ENCODE measurements at regions not wholly inside any gene's neighbourhood (a gene's known extent, or its start where the extent isn't known, plus 50 kb on each side); places are given as distances from the start of the nearest gene placed in this dataset.

GRCh38 chr6:143621876-143622605, 55.7 kb upstream of the PHACTR2 start:
- Histone ChIP-seq H3K27ac (ENCODE audit: low read depth in 1 of 2, low read length in 2 of 2) (peak overlapping the region in 1 of 2 donors; percentile 39), H3K4me1 (ENCODE audit: control insufficient read depth in 1 of 2, insufficient read depth in 2 of 2, low read length in 2 of 2) (peaks cover 5 to 6% of the 10 kb centered on the region in 2 donors), H3K27me3 (ENCODE audit: control insufficient read depth in 1 of 2, insufficient read depth in 2 of 2, low read length in 1 of 2) (no peaks in the 10 kb centered on the region), H3K4me3 (ENCODE audit: low read length in 2 of 2) (no peak overlapping the region), H3K9me3 (ENCODE audit: control insufficient read depth, low read length) (no peaks in the 10 kb centered on the region), H3K36me3 (ENCODE audit: control insufficient read depth in 1 of 2, insufficient read depth in 2 of 2, low read length in 1 of 2) (no peaks in the 10 kb centered on the region)
- WGBS, 2 donors = 25 to 39% methylated on average over 7 of the region's 7 CpGs
- intact Hi-C loops (cut with DNase I) = no loop called here
- no peak for DNase-seq
- no peak for ATAC-seq (ENCODE audit: low FRiP score)

DNA sequence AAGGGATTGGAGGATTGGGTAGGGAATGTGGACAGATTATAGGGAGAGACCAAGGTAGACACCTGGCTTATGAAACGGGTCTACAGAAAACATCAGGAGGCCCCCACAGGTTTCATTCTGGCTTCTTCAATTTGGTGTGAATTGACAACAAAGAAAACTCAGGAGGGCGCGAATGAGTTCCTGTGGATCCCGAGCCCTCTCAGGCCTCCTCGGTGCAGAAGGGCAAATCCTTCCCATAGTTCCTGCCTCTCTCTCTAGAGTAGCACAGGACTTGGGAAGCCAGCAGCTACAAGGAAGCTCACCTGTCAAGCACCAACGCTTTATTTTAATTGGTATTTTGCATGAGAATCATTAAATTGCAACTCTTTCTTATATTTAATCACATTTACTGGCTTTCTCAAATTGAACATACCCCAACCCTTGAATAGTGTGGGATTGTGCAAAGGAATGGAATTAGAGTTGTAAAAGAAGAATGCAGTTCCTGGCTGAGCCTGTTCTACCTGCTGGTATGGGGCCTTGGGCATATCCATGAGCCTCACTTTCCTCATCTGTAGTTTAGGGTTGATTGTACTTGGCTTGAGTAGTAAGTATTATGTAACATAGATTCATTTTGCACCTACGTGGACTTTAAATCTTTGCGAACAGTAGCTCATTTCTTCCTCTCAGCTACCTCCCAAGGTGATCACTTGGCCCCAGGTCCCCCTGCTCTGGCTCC, 56.4 kb upstream of the PHACTR2 start:
- ATAC-seq (ENCODE audit: low FRiP score) (no peak), DNase-seq (no peak)
- Histone ChIP-seq H3K36me3 (ENCODE audit: control insufficient read depth in 1 of 2, insufficient read depth in 2 of 2, low read length in 1 of 2) (no peaks in the 10 kb centered on the region), H3K27me3 (ENCODE audit: control insufficient read depth in 1 of 2, insufficient read depth in 2 of 2, low read length in 1 of 2) (no peaks in the 10 kb centered on the region), H3K27ac (ENCODE audit: low read depth in 1 of 2, low read length in 2 of 2) (no peak overlapping the region), H3K4me3 (ENCODE audit: low read length in 2 of 2) (no peak overlapping the region), H3K4me1 (ENCODE audit: control insufficient read depth in 1 of 2, insufficient read depth in 2 of 2, low read length in 2 of 2) (peaks cover 5 to 6% of the 10 kb centered on the region in 2 donors), H3K9me3 (ENCODE audit: control insufficient read depth, low read length) (no peaks in the 10 kb centered on the region)
- intact Hi-C loops (cut with DNase I) = no loop called here
- WGBS, 2 donors = 90 to 96% methylated on average over 8 of the region's 8 CpGs

DNA sequence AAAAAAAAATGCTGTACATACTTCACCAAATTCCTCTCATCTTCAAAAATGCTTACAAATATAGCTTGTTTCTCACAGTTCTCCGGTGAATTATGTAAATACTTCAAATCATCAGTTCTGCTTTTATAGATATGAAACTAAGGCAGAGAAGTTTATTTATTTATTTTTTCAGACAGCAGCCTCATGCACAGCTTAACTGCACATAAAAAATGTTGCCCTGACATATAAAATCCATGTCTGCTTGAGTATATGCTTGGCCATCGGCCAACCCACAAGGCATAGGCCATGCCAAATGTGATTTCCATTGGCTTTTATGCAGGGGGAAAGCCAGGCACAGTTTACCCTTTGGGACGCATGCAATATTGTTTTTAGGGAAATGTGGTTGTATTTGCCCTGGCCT, 57.3 kb upstream of the PHACTR2 start:
- no peaks in the 10 kb centered on the region for H3K9me3 ChIP-seq (ENCODE audit: control insufficient read depth, low read length)
- H3K36me3 ChIP-seq (ENCODE audit: control insufficient read depth in 1 of 2, insufficient read depth in 2 of 2, low read length in 1 of 2) = no peaks in the 10 kb centered on the region
- DNase-seq (no peak), ATAC-seq (ENCODE audit: low FRiP score) (no peak)
- no peak overlapping the region for H3K4me3 ChIP-seq (ENCODE audit: low read length in 2 of 2)
- 12% methylated on average over 3 of the region's 3 CpGs for WGBS, 2 donors
- peak overlapping the region in 1 of 2 donors; percentile 9 for H3K27ac ChIP-seq (ENCODE audit: low read depth in 1 of 2, low read length in 2 of 2)
- H3K4me1 ChIP-seq (ENCODE audit: control insufficient read depth in 1 of 2, insufficient read depth in 2 of 2, low read length in 2 of 2) = peaks cover 5 to 6% of the 10 kb centered on the region in 2 donors
- H3K27me3 ChIP-seq (ENCODE audit: control insufficient read depth in 1 of 2, insufficient read depth in 2 of 2, low read length in 1 of 2) = no peaks in the 10 kb centered on the region
- intact Hi-C loops (cut with DNase I) = no loop called here

- no peak overlapping the region for H3K27ac ChIP-seq (ENCODE audit: low read depth in 1 of 2, low read length in 2 of 2)
- no peaks in the 10 kb centered on the region for H3K27me3 ChIP-seq (ENCODE audit: control insufficient read depth in 1 of 2, insufficient read depth in 2 of 2, low read length in 1 of 2)
- 64 to 65% methylated on average over 8 of the region's 8 CpGs for WGBS, 2 donors
- no peak for ATAC-seq (ENCODE audit: low FRiP score)
- H3K36me3 ChIP-seq (ENCODE audit: control insufficient read depth in 1 of 2, insufficient read depth in 2 of 2, low read length in 1 of 2) = no peaks in the 10 kb centered on the region
- peaks cover 5 to 6% of the 10 kb centered on the region in 2 donors for H3K4me1 ChIP-seq (ENCODE audit: control insufficient read depth in 1 of 2, insufficient read depth in 2 of 2, low read length in 2 of 2)
- no peak for DNase-seq
- H3K4me3 ChIP-seq (ENCODE audit: low read length in 2 of 2) = no peak overlapping the region
- no peaks in the 10 kb centered on the region for H3K9me3 ChIP-seq (ENCODE audit: control insufficient read depth, low read length)
- intact Hi-C loops (cut with DNase I) = loop anchor here in 1 of 2 donors (10.0 kb wide), 1 partner anchor 55 kb away; the partner anchor contains the start of gene PHACTR2
Measured at GRCh38 chr6:143619824-143620401, 57.9 kb upstream of the PHACTR2 start.

GRCh38 chr6:143616741-143617140, 61.0 kb upstream of the PHACTR2 start:
- ATAC-seq (ENCODE audit: low FRiP score) (no peak), DNase-seq (no peak)
- Histone ChIP-seq H3K27me3 (ENCODE audit: control insufficient read depth in 1 of 2, insufficient read depth in 2 of 2, low read length in 1 of 2) (no peaks in the 10 kb centered on the region), H3K4me3 (ENCODE audit: low read length in 2 of 2) (no peak overlapping the region), H3K9me3 (ENCODE audit: control insufficient read depth, low read length) (no peaks in the 10 kb centered on the region), H3K27ac (ENCODE audit: low read depth in 1 of 2, low read length in 2 of 2) (no peak overlapping the region), H3K36me3 (ENCODE audit: control insufficient read depth in 1 of 2, insufficient read depth in 2 of 2, low read length in 1 of 2) (no peaks in the 10 kb centered on the region), H3K4me1 (ENCODE audit: control insufficient read depth in 1 of 2, insufficient read depth in 2 of 2, low read length in 2 of 2) (peaks cover 3 to 6% of the 10 kb centered on the region in 2 donors)
- 83 to 84% methylated on average over 7 of the region's 7 CpGs for WGBS, 2 donors
- intact Hi-C loops (cut with DNase I) = loop anchor here in 1 of 2 donors (10.0 kb wide), 1 partner anchor 58 kb away; the partner anchor contains the start of gene PHACTR2

GRCh38 chr6:143615785-143616184, 62.0 kb upstream of the PHACTR2 start:
- 94 to 95% methylated on average over 1 of the region's 1 CpG for WGBS, 2 donors
- no peaks in the 10 kb centered on the region for H3K36me3 ChIP-seq (ENCODE audit: control insufficient read depth in 1 of 2, insufficient read depth in 2 of 2, low read length in 1 of 2)
- intact Hi-C loops (cut with DNase I) = loop anchor here in 1 of 2 donors (10.0 kb wide), 1 partner anchor 59 kb away; the partner anchor contains the start of gene PHACTR2
- DNase-seq (no peak), ATAC-seq (ENCODE audit: low FRiP score) (no peak)
- H3K27ac ChIP-seq (ENCODE audit: low read depth in 1 of 2, low read length in 2 of 2) = no peak overlapping the region
- H3K4me1 ChIP-seq (ENCODE audit: control insufficient read depth in 1 of 2, insufficient read depth in 2 of 2, low read length in 2 of 2) = peaks cover 3 to 6% of the 10 kb centered on the region in 2 donors
- H3K27me3 ChIP-seq (ENCODE audit: control insufficient read depth in 1 of 2, insufficient read depth in 2 of 2, low read length in 1 of 2) = no peaks in the 10 kb centered on the region
- no peak overlapping the region for H3K4me3 ChIP-seq (ENCODE audit: low read length in 2 of 2)
- H3K9me3 ChIP-seq (ENCODE audit: control insufficient read depth, low read length) = no peaks in the 10 kb centered on the region

- H3K4me3 ChIP-seq (ENCODE audit: low read length in 2 of 2) = peak overlapping the region; percentile 29 to 58
- intact Hi-C loops (cut with DNase I) = loop anchor here in 1 of 2 donors (10.0 kb wide), 1 partner anchor 61 kb away; the partner anchor contains the start of gene PHACTR2
- H3K27me3 ChIP-seq (ENCODE audit: control insufficient read depth in 1 of 2, insufficient read depth in 2 of 2, low read length in 1 of 2) = no peaks in the 10 kb centered on the region
- no peaks in the 10 kb centered on the region for H3K9me3 ChIP-seq (ENCODE audit: control insufficient read depth, low read length)
- WGBS, 2 donors = 0 to 7% methylated on average over 1 of the region's 1 CpG
- no peaks in the 10 kb centered on the region for H3K36me3 ChIP-seq (ENCODE audit: control insufficient read depth in 1 of 2, insufficient read depth in 2 of 2, low read length in 1 of 2)
- DNase-seq = no peak
- no peak overlapping the region for H3K27ac ChIP-seq (ENCODE audit: low read depth in 1 of 2, low read length in 2 of 2)
- peaks cover 0 to under 1% of the 10 kb centered on the region in 2 donors for H3K4me1 ChIP-seq (ENCODE audit: control insufficient read depth in 1 of 2, insufficient read depth in 2 of 2, low read length in 2 of 2)
- ATAC-seq (ENCODE audit: low FRiP score) = no peak
Measured at GRCh38 chr6:143614235-143614634, 63.5 kb upstream of the PHACTR2 start.

DNA sequence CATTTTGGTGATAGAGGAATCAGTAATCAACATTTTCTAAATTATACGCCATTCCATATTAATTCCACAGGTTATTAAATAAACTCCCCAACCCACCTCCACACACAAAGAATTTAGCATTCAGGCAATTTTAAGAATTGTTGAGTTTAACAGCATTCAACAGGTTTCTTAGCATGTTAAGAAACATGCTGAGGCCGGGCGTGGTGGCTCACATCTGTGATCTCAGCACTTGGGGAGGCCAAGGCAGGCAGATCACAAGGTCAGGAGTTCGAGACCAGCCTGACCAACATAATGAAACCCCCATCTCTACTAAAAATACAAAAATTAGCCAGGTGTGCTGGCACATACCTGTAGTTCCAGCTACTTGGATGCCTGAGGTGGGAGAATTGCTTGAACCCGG, 64.0 kb upstream of the PHACTR2 start:
- WGBS, 2 donors = 95 to 98% methylated on average over 5 of the region's 5 CpGs
- H3K9me3 ChIP-seq (ENCODE audit: control insufficient read depth, low read length) = no peaks in the 10 kb centered on the region
- H3K27ac ChIP-seq (ENCODE audit: low read depth in 1 of 2, low read length in 2 of 2) = no peak overlapping the region
- H3K4me1 ChIP-seq (ENCODE audit: control insufficient read depth in 1 of 2, insufficient read depth in 2 of 2, low read length in 2 of 2) = no peaks in the 10 kb centered on the region
- ATAC-seq (ENCODE audit: low FRiP score) (no peak), DNase-seq (no peak)
- intact Hi-C loops (cut with DNase I) = loop anchor here in 1 of 2 donors (10.0 kb wide), 1 partner anchor 61 kb away; the partner anchor contains the start of gene PHACTR2
- H3K27me3 ChIP-seq (ENCODE audit: control insufficient read depth in 1 of 2, insufficient read depth in 2 of 2, low read length in 1 of 2) = no peaks in the 10 kb centered on the region
- no peaks in the 10 kb centered on the region for H3K36me3 ChIP-seq (ENCODE audit: control insufficient read depth in 1 of 2, insufficient read depth in 2 of 2, low read length in 1 of 2)
- peak overlapping the region in 1 of 2 donors; percentile 29 for H3K4me3 ChIP-seq (ENCODE audit: low read length in 2 of 2)

All from aorta (tissue), 5 donors.